ENCODE measurements at regions not wholly inside any gene's neighbourhood (a gene's known extent, or its start where the extent isn't known, plus 50 kb on each side); places are given as distances from the start of the nearest gene placed in this dataset.
"Not testable (repeated sequence)": the region's sequence is repeated elsewhere in the genome, so short reads cannot be mapped to it uniquely, and the experiment has no call there.

- DNase-seq = not testable (repeated sequence)
Measured at GRCh38 chr2:111484097-111484496, 363.4 kb downstream of the BCL2L11 start.

GRCh38 chr2:111485895-111486294, 365.2 kb downstream of the BCL2L11 start:
- DNase-seq = not testable (repeated sequence)

DNA sequence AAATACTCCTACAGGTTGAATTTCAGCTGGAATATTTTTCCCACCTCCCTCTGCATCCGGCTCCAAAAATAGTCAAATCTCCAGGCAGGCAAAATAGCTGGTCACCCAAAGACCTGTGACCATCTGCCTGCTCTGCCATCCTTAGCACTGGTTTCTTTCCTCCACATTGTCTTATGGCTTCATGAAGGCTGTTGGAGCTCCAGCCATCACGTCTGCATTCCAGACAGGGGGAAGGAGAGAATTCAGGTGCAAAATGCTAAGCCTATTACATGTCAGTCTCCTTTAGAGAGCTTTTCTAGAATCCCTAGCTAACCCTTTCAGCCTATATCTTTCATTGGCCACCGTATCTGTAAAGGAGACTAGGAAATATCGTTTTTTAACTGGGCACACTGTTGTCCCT, 367.7 kb downstream of the BCL2L11 start:
- not testable (repeated sequence) for DNase-seq

GRCh38 chr2:111489460-111489859, 368.7 kb downstream of the BCL2L11 start:
- not testable (repeated sequence) for DNase-seq

GRCh38 chr2:111491181-111491580, 370.5 kb downstream of the BCL2L11 start:
- not testable (repeated sequence) for DNase-seq

DNA sequence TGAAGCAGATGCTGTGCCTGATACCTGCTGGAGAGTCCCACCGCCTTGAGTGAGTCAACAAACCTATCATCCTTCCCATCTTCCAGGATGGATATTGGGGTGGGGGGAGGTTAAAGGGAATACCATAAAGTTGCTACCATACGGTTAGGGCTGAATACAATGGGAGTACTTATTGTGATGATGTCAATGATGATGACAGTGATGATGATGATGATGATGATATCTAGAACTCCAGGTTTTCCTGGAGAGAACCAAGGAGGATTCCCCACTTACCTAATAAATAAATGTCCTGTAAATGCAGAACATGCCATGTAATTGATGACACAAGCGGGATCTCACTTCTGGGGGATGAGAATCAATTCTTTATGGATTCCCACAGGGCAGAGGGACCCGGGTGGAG, 370.9 kb downstream of the BCL2L11 start:
- not testable (repeated sequence) for DNase-seq

DNA sequence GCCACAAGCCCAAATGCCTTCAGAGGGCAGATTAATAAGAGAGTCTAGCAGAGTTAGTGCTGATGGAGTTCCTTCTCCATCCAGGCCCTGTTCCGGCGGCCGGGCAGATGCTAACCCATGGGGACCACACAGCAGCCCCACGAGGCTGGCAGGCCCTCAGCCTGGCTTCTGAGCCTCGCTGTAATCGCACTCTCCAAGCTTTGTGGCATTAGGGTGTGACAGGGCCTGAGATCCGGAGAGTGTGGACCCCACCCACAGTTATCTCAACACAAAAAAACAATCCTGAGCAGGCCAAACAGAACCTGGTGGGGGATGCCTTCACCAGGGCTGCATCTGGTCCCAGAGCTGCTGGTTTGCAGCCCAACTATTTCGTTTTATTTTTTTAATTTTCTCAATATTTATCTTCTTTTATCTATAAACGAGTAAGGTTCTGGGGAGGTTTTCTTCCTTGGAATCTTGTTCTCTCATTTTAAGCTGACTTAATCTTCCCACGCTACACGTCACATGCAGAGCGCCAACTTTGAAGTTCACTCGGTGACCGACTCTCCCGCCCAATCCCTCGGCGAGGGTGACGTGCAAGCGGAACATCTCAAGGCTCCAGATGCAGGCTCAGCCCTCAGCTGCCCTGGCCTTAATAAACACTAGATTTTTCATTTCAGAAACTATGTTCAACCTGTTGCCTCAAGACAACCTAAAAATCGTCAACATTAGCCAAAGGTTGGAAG, 372.4 kb downstream of the BCL2L11 start:
- not testable (repeated sequence) for DNase-seq

DNA sequence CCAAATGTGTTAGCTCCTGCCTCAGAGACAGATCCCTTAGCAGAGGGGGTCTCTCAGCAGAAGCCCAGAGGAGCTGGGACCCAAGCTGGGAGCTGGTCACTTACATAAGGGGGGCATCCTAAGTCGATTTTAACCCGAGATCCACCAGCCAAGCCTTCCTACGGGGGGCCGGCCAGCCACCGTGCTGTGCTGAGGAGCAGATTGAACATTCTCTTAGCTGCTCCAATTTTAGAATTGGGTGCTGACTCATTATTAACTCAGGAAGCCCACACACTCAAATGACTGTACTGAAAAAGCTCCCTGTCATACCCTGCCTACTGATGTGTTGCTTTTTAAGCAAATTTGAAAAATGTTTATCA, 373.0 kb downstream of the BCL2L11 start:
- DNase-seq = not testable (repeated sequence)

GRCh38 chr2:111494288-111494980, 373.7 kb downstream of the BCL2L11 start:
- DNase-seq = not testable (repeated sequence)

DNA sequence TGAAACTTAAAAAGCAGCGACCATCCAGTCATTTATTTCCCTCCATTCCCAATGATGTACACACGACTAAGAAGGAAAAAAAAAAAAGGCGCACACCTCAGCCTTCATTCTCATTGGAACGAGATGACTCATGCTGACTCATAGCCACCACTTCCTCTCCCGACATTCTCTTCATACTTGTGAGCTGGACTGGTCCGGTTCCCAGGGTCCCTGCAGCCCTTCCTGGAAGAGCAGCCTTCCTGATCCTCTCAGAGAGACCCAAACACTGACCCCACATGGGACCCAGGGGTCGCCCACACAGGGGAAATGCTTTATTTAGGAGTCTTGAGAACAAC, 374.2 kb downstream of the BCL2L11 start:
- not testable (repeated sequence) for DNase-seq

DNA sequence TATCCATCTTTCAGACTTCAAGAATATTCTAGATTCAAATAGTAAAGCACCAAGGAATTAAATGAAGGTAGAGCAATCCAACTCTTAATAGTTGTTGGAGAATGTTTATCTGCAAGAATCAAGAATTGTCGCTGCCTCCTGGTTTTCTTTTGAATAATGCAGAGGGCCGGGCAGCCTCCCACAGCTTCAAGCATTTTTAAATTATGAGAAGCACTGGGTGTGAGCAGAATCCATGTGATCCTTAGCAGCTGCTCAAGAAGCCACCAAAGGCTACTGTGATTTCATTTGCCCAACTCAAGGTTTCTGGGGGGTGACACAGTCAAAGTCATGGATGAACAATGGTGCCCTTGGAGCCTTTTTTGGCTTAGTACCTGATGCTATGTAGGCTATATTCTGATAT, 374.9 kb downstream of the BCL2L11 start:
- DNase-seq = not testable (repeated sequence)

- not testable (repeated sequence) for DNase-seq
Measured at GRCh38 chr2:111496176-111496575, 375.5 kb downstream of the BCL2L11 start.

DNA sequence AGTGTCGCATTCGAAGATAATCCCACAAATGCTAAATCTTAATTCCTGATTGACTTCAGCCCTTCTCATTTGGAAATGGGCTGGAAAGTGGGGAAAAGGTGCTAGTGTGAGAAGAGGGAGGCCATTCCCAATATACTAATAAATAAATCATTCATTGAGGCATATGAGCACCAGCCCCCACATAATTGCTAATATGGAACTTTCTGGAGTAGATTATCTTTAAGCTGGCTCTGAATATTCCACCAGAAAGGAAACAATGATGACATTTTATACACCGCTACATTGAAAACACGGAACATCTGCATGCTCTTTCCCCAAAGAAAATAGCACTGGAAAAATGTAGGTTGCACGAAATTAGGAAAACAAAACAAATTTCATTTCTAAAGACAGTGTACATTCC, 376.1 kb downstream of the BCL2L11 start:
- not testable (repeated sequence) for DNase-seq

DNA sequence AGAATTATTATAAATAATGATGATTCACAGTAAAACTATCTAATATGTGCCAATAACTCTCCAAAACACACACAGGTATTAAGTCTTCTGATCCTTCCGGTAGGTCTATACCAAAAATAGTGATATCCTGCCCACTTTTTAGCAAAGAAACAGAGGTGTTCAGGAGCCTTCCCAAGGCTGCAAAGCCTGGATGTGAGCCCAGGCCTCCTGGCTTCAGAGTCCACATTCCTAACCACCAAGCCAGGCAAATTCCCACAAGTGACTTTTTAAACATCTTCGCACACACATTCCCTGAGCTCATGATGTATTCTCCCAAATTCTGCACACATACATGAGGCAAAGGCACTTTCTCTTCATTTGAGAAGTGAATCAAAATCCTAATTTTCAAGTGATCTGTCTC, 376.6 kb downstream of the BCL2L11 start:
- not testable (repeated sequence) for DNase-seq

DNA sequence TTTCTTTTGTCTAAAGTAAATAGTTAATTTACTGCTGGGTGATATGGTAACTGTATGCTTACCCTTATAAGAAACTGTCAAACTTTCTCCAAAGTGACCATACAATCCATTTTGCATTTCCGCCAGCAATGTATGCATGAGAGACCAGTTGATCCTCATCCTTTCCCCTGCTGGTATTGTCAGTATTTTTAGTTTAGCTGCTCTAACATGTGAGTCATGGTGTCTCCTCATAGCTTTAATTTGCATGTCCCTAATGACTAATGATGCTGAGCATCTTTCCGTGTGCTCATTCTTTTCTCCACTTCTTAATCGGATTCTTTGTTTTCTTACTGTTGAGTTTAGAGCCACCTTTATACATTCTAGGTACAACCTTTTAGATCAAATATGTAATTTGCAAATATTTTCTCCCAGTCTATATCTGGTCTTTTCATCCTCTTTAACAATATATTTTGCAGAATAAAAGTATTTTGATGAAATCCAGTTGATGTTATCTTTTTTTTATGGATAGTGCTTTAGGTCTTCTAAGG, 379.9 kb downstream of the BCL2L11 start:
- not testable (repeated sequence) for DNase-seq

DNA sequence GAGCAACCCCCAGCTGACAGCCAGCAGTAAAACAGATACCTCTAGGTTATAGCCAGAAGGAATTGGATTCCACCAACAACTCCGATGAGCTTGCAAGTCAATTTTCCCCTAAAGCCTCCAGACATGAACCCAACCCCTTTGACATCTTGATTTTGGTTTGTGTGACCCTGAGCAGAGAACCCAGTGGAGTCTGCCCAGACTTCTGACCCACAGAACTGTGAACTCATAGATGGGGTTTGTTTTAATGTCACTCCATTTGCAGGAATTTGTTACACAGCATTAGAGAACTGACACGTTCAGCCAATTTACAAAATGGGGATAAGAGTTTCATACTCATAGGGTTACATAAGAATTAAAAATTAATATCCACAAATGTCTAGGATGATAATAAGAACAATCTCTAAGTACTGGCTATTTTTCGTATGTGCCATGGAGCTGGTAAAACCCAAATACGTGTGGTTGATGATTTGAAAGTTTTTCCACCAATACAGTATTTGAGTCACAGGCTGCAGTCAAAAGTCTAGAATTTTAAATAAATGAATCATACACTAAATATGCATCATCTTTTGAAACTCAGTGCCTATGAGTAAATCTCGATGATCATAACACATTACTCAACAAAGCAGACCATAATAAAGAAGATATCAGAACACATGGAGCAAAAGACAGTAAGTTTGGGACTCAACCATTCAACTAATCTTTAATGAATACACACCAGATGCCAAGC, 380.0 kb downstream of the ANAPC1 start:
- not testable (repeated sequence) for DNase-seq

DNA sequence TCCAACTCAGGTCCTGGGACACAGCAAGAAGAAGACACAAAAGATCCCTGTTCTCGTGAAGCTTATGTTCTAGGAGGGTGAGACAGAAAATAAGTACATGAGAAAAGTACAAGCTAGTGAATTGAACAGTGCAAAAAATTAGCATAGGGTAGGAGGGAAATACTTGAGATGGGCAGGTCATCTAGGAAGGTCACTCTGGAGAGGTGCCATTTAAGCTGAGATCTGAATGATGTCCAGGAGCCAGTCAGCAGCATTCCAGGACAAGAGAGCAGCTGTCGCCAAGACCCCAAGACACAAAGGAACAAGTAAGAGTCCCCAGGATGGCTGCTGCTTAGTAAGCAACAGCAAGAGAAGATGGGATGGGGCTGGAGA, 379.4 kb downstream of the ANAPC1 start:
- DNase-seq = not testable (repeated sequence)

- DNase-seq = not testable (repeated sequence)
Measured at GRCh38 chr2:111505267-111505666, 378.7 kb downstream of the ANAPC1 start.

- DNase-seq = not testable (repeated sequence)
Measured at GRCh38 chr2:111506936-111507335, 377.1 kb downstream of the ANAPC1 start.

- not testable (repeated sequence) for DNase-seq
Measured at GRCh38 chr2:111509225-111509869, 374.6 kb downstream of the ANAPC1 start.

GRCh38 chr2:111510384-111510783, 373.6 kb downstream of the ANAPC1 start:
- not testable (repeated sequence) for DNase-seq

- not testable (repeated sequence) for DNase-seq
Measured at GRCh38 chr2:111511062-111511461, 372.9 kb downstream of the ANAPC1 start.

DNA sequence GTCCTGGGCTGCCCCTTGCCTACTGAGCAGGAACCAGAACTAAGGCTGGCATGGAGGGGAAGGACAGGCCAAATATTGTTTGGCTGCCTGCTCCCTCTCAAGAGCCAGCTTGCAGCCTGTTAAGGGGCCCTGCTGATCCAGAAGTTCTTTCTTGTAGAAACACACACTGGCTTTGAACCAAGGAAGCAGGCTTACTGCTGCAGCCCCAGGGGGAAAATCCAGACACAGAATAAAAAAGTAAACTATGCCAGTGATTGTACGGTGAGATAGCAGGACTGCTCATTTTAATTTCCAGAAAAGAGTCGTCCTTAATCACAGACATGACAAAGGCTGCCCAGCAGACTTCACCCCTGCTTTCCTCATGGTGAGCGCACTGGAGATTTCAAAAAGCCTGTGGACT, 371.6 kb downstream of the ANAPC1 start:
- DNase-seq = not testable (repeated sequence)
